GM21717 (cell line): ENCODE measurements at regions not wholly inside any gene's neighbourhood (a gene's known extent, or its start where the extent isn't known, plus 50 kb on each side); places are given as distances from the start of the nearest gene placed in this dataset.

Experiments used
- ATAC-seq: cut with Tn5 transposase; IDR thresholded peaks from one replicate; pipeline ENCODE4 v1.9.1; 2021; ENCODE audit warnings: mild to moderate bottlenecking, moderate library complexity; ENCODE audit not compliant: unreplicated experiment

GRCh38 chr4:11189756-11190155 lies 238.9 kb downstream of the HS3ST1 start:
- ATAC-seq = no peak

- no peak for ATAC-seq
These were observed 245.3 kb downstream of the HS3ST1 start for GRCh38 chr4:11183356-11183740.

GRCh38 chr4:11182586-11183355 lies 245.9 kb downstream of the HS3ST1 start:
- ATAC-seq = no peak

GRCh38 chr4:11182031-11182430 lies 246.7 kb downstream of the HS3ST1 start:
- no peak for ATAC-seq

GRCh38 chr4:11179796-11180195 lies 248.9 kb downstream of the HS3ST1 start:
- no peak for ATAC-seq

GRCh38 chr4:11178433-11178832 lies 250.3 kb downstream of the HS3ST1 start:
- ATAC-seq = no peak

GRCh38 chr4:11175374-11175773 lies 253.3 kb downstream of the HS3ST1 start:
- ATAC-seq = no peak

- no peak for ATAC-seq
These were observed 262.1 kb downstream of the HS3ST1 start for GRCh38 chr4:11166606-11167005.

GRCh38 chr4:11166034-11166433 lies 262.7 kb downstream of the HS3ST1 start:
- no peak for ATAC-seq

GRCh38 chr4:11165052-11165451 lies 263.6 kb downstream of the HS3ST1 start:
- no peak for ATAC-seq

- ATAC-seq = no peak
These were observed 268.4 kb downstream of the HS3ST1 start for GRCh38 chr4:11160288-11160687.

- no peak for ATAC-seq
These were observed 269.7 kb downstream of the HS3ST1 start for GRCh38 chr4:11158971-11159370.

- ATAC-seq = no peak
These were observed 273.4 kb downstream of the HS3ST1 start for GRCh38 chr4:11155208-11155867.

- no peak for ATAC-seq
These were observed 275.4 kb downstream of the HS3ST1 start for GRCh38 chr4:11153171-11153750.

- no peak for ATAC-seq
These were observed 276.0 kb downstream of the HS3ST1 start for GRCh38 chr4:11152684-11153083.

GRCh38 chr4:11151500-11151899 lies 277.2 kb downstream of the HS3ST1 start:
- no peak for ATAC-seq

GRCh38 chr4:11149612-11150259 lies 279.0 kb downstream of the HS3ST1 start:
- ATAC-seq = no peak

GRCh38 chr4:11139871-11140270 lies 288.8 kb downstream of the HS3ST1 start:
- no peak for ATAC-seq

- ATAC-seq = no peak
These were observed 289.7 kb downstream of the HS3ST1 start for GRCh38 chr4:11138964-11139363.

GRCh38 chr4:11134705-11135104 lies 294.0 kb downstream of the HS3ST1 start:
- no peak for ATAC-seq

GRCh38 chr4:11133868-11134267 lies 294.8 kb downstream of the HS3ST1 start:
- no peak for ATAC-seq

GRCh38 chr4:11132478-11132877 lies 296.2 kb downstream of the HS3ST1 start:
- no peak for ATAC-seq
